Transverse colon (tissue), 4 donors: ENCODE measurements at regions not wholly inside any gene's neighbourhood (a gene's known extent, or its start where the extent isn't known, plus 50 kb on each side); places are given as distances from the start of the nearest gene placed in this dataset.

Source experiments
- POLR2A ChIP-seq: fragments of 450-650 bp; IDR thresholded peaks from one replicate; pipeline ENCODE4 v1.6.1; 2016; ENCODE audit warnings: antibody characterized with exemption, mild to moderate bottlenecking, moderate library complexity
- POLR2AphosphoS5 ChIP-seq, 3 donors: sonication (generic); formaldehyde crosslinking; IDR thresholded peaks; one replicate each; pipeline ENCODE4 v1.6.1; 2016; ENCODE audit warnings: antibody characterized with exemption in 3 of 3
- TF ChIP-seq, protein P1 (sequence below), 5 experiments: fragments of 200-600 bp in 3 of 5; fragments of 450-650 bp in 2 of 5; sonication (generic) in 3 of 5; IDR thresholded peaks; 1 replicate in 2 of 5; 2 replicates in 3 of 5; pipeline ENCODE4 v1.5.1; 2016 to 2017; ENCODE audit warnings: antibody characterized with exemption in 5 of 5, inconsistent platforms in 3 of 5, mild to moderate bottlenecking in 2 of 5, moderate library complexity in 1 of 5

DNA sequence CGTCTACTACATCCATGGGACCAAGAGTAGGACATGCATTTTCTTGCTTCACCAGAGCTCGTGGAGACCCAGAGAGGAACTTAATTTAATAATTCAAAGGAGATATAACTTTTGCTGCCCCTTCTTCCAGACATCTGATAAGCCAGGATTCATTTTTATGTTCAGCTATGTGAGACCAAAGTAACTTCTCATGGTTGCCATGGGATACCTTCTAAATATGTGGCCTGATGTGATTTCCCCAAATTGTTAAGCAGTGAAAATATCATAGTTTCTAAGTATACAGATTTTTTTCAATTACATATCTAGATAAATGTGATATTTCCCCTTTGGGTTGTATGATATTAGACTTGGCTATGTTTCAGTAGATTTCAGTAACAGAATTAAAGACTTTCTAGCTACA, 185.5 kb upstream of the FN1 start:
- no peak for TF ChIP-seq POLR2AphosphoS5 (IDR thresholded peaks at IDR 0.05)
- TF ChIP-seq POLR2A = no peak
- TF ChIP-seq, protein P1, sequence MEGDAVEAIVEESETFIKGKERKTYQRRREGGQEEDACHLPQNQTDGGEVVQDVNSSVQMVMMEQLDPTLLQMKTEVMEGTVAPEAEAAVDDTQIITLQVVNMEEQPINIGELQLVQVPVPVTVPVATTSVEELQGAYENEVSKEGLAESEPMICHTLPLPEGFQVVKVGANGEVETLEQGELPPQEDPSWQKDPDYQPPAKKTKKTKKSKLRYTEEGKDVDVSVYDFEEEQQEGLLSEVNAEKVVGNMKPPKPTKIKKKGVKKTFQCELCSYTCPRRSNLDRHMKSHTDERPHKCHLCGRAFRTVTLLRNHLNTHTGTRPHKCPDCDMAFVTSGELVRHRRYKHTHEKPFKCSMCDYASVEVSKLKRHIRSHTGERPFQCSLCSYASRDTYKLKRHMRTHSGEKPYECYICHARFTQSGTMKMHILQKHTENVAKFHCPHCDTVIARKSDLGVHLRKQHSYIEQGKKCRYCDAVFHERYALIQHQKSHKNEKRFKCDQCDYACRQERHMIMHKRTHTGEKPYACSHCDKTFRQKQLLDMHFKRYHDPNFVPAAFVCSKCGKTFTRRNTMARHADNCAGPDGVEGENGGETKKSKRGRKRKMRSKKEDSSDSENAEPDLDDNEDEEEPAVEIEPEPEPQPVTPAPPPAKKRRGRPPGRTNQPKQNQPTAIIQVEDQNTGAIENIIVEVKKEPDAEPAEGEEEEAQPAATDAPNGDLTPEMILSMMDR (IDR thresholded peaks at IDR 0.05) = no peak
